GM23338 (cell line): ENCODE measurements at regions not wholly inside any gene's neighbourhood (a gene's known extent, or its start where the extent isn't known, plus 50 kb on each side); places are given as distances from the start of the nearest gene placed in this dataset.

Source experiments
- ATAC-seq: fragments of 200-7000 bp; cut with Tn5 transposase; 3 replicates; pipeline ENCODE4 v1.9.1; 2020
- DNase-seq: peaks from one replicate; pipeline ENCODE4 v3.0.0-alpha.2; 2015; ENCODE audit warnings: low spot score
- H2AFZ ChIP-seq: fragments of 200-600 bp; sonication (generic); 2 replicates; pipeline ENCODE4 v1.8.0; 2016; ENCODE audit warnings: antibody characterized with exemption, mild to moderate bottlenecking, moderate library complexity
- H3F3A ChIP-seq: fragments of 200-600 bp; sonication (generic); replicated peaks from 2 replicates; pipeline ENCODE4 v1.8.0; 2017; ENCODE audit warnings: antibody characterized with exemption, mixed run types, low read depth
- H3K27ac ChIP-seq: fragments of 200-600 bp; sonication (generic); 2 replicates; pipeline ENCODE4 v1.6.1; 2016; ENCODE audit warnings: low read depth
- H3K27me3 ChIP-seq: fragments of 200-600 bp; sonication (generic); 2 replicates; pipeline ENCODE4 v1.8.0; 2016; ENCODE audit warnings: mild to moderate bottlenecking, mixed run types, moderate library complexity; ENCODE audit not compliant: insufficient read depth
- H3K36me3 ChIP-seq: fragments of 200-600 bp; sonication (generic); 2 replicates; pipeline ENCODE4 v1.8.0; 2016; ENCODE audit warnings: mild to moderate bottlenecking; ENCODE audit not compliant: insufficient read depth
- H3K4me1 ChIP-seq: fragments of 200-600 bp; sonication (generic); 2 replicates; pipeline ENCODE4 v1.8.0; 2016; ENCODE audit warnings: mild to moderate bottlenecking, moderate library complexity; ENCODE audit not compliant: insufficient read depth
- H3K4me2 ChIP-seq: fragments of 200-600 bp; sonication (generic); 2 replicates; pipeline ENCODE4 v1.7.1; 2017; ENCODE audit warnings: mixed run types
- H3K4me3 ChIP-seq: fragments of 200-600 bp; sonication (generic); 2 replicates; pipeline ENCODE4 v1.6.1; 2016; ENCODE audit warnings: mixed run types
- H3K79me2 ChIP-seq: fragments of 200-600 bp; sonication (generic); replicated peaks from 2 replicates; pipeline ENCODE4 v1.8.0; 2017; ENCODE audit warnings: mild to moderate bottlenecking; ENCODE audit not compliant: insufficient read depth
- H3K9me2 ChIP-seq: fragments of 200-600 bp; sonication (generic); 2 replicates; pipeline ENCODE4 v1.8.0; 2017; ENCODE audit not compliant: insufficient read depth
- H4K20me1 ChIP-seq: fragments of 200-600 bp; sonication (generic); replicated peaks from 2 replicates; pipeline ENCODE4 v1.8.0; 2017; ENCODE audit warnings: mild to moderate bottlenecking; ENCODE audit not compliant: insufficient read depth
- H3K27ac Mint-ChIP-seq: 2 replicates; pipeline ENCODE4 v1.8.0; 2020; ENCODE audit warnings: inconsistent platforms, mild to moderate bottlenecking, moderate library complexity, mixed read lengths
- H3K27me3 Mint-ChIP-seq: 3 replicates; pipeline ENCODE4 v1.8.0; 2022; ENCODE audit warnings: low read depth, mild to moderate bottlenecking, moderate library complexity, mixed read lengths, inconsistent platforms; ENCODE audit not compliant: insufficient read depth, poor library complexity
- H3K36me3 Mint-ChIP-seq: 3 replicates; pipeline ENCODE4 v1.8.0; 2021; ENCODE audit warnings: low read depth, mild to moderate bottlenecking, inconsistent platforms, moderate library complexity, mixed read lengths
- H3K4me1 Mint-ChIP-seq: 3 replicates; pipeline ENCODE4 v1.8.0; 2020; ENCODE audit warnings: mild to moderate bottlenecking, inconsistent platforms, mixed read lengths
- H3K4me3 Mint-ChIP-seq: 3 replicates; pipeline ENCODE4 v1.8.0; 2021; ENCODE audit warnings: moderate library complexity, mild to moderate bottlenecking, inconsistent platforms, mixed read lengths
- H3K9me3 Mint-ChIP-seq: 3 replicates; pipeline ENCODE4 v1.8.0; 2020; ENCODE audit warnings: moderate library complexity, mild to moderate bottlenecking, inconsistent platforms, mixed read lengths
- CREB1 ChIP-seq: fragments of 250-450 bp; sonication (Bioruptor Pico); IDR thresholded peaks from 2 replicates; pipeline ENCODE4 v1.5.0; 2020; ENCODE audit warnings: low read depth, mild to moderate bottlenecking, moderate library complexity
- CTCF ChIP-seq, 2 experiments: fragments of 200-600 bp in 1 of 2; sonication (generic) in 1 of 2; conservative IDR thresholded peaks; 2 replicates each; pipeline versions ENCODE4 v1.5.1 to v1.6.1; 2016 to 2017; ENCODE audit warnings: antibody characterized with exemption in 2 of 2, low read depth in 2 of 2, mild to moderate bottlenecking in 2 of 2, moderate library complexity in 1 of 2
- ETS1 ChIP-seq: IDR thresholded peaks from 2 replicates; pipeline ENCODE4 v1.6.1; 2016; ENCODE audit warnings: antibody characterized with exemption
- EZH2phosphoT487 ChIP-seq: fragments of 200-600 bp; sonication (generic); IDR thresholded peaks from one replicate; pipeline ENCODE4 v1.8.1; 2018; ENCODE audit warnings: antibody characterized with exemption; ENCODE audit not compliant: unreplicated experiment
- JUNB ChIP-seq: IDR thresholded peaks from one replicate; pipeline ENCODE4 v1.6.1; 2016; ENCODE audit warnings: antibody characterized with exemption; ENCODE audit not compliant: unreplicated experiment
- NANOG ChIP-seq: IDR thresholded peaks from 2 replicates; pipeline ENCODE4 v1.6.1; 2016; ENCODE audit warnings: antibody characterized with exemption, borderline replicate concordance
- POLR2AphosphoS5 ChIP-seq: IDR thresholded peaks from 2 replicates; pipeline ENCODE4 v1.6.1; 2016; ENCODE audit warnings: antibody characterized with exemption, low read depth
- REST ChIP-seq: IDR thresholded peaks from one replicate; pipeline ENCODE4 v1.6.1; 2018; ENCODE audit warnings: antibody characterized with exemption; ENCODE audit not compliant: unreplicated experiment
- ZNF114 ChIP-seq: fragments of 250-450 bp; sonication (Bioruptor Pico); IDR thresholded peaks from 2 replicates; pipeline ENCODE4 v1.5.0; 2020; ENCODE audit warnings: mild to moderate bottlenecking, moderate library complexity
- ZNF331 ChIP-seq: fragments of 250-450 bp; sonication (Bioruptor Pico); IDR thresholded peaks from 2 replicates; pipeline ENCODE4 v1.5.0; 2020; ENCODE audit warnings: low read depth, mild to moderate bottlenecking, moderate library complexity
- ZNF462 ChIP-seq: fragments of 250-450 bp; sonication (Bioruptor Pico); IDR thresholded peaks from 2 replicates; pipeline ENCODE4 v1.5.0; 2020; ENCODE audit warnings: mild to moderate bottlenecking, moderate library complexity

GRCh38 chr2:129187343-129187742, 792.1 kb upstream of the RAB6C start:
- peaks cover 11% of the 10 kb centered on the region; the same call in 1 of the 2 replicates for H3K9me2 ChIP-seq
- no peaks in the 10 kb centered on the region; the same call in 2 of the 3 replicates for H3K9me3 Mint-ChIP-seq
- no peak overlapping the region for H3K27ac Mint-ChIP-seq
- no peaks in the 10 kb centered on the region for H4K20me1 ChIP-seq
- ATAC-seq (no peak), DNase-seq (no peak)
- no peak overlapping the region for H3K4me2 ChIP-seq
- H2AFZ ChIP-seq, result no peak overlapping the region
- H3K27me3 ChIP-seq, result no peaks in the 10 kb centered on the region
- H3K4me1 Mint-ChIP-seq, result peaks cover 35% of the 10 kb centered on the region
- H3K27me3 Mint-ChIP-seq, result peaks cover 11% of the 10 kb centered on the region
- no peaks in the 10 kb centered on the region for H3K79me2 ChIP-seq
- peaks cover 12% of the 10 kb centered on the region for H3K4me1 ChIP-seq
- H3K36me3 ChIP-seq, result no peaks in the 10 kb centered on the region
- H3K4me3 Mint-ChIP-seq, result no peak overlapping the region
- no peak for TF ChIP-seq CREB1 (CRISPR knock-in tag)
- no peak for TF ChIP-seq ZNF331
- TF ChIP-seq REST, result no peak
- TF ChIP-seq CTCF (conservative IDR thresholded peaks at IDR 0.05; ENCODE audit: low read depth in 2 of 2), result no peak
- no peak for TF ChIP-seq ZNF114 (CRISPR knock-in tag)
- no peak for TF ChIP-seq EZH2phosphoT487
- TF ChIP-seq POLR2AphosphoS5, result no peak
- no peak for TF ChIP-seq ZNF462 (CRISPR knock-in tag)
- no peak for TF ChIP-seq ETS1
- no peak for TF ChIP-seq JUNB
- no peak for TF ChIP-seq NANOG
- no peaks in the 10 kb centered on the region; the same call in 2 of the 3 replicates for H3K36me3 Mint-ChIP-seq
- H3F3A ChIP-seq, result no peaks in the 10 kb centered on the region
- no peak overlapping the region for H3K4me3 ChIP-seq
- H3K27ac ChIP-seq, result no peak overlapping the region
